GM12878 (cell line): ENCODE measurements at regions not wholly inside any gene's neighbourhood (a gene's known extent, or its start where the extent isn't known, plus 50 kb on each side); places are given as distances from the start of the nearest gene placed in this dataset.

Experiments used
- ATAC-seq: fragments of 200-7000 bp; cut with Tn5 transposase; 3 replicates; pipeline ENCODE4 v1.9.1; 2020; ENCODE audit warnings: mild to moderate bottlenecking, moderate library complexity
- BruUV-seq: library from RNA; stranded (reverse); fragments of 400-500 nt; replicated peaks from 2 replicates; lab custom pipeline; 2021; lab: Mats Ljungman, UMichigan
- CTCF ChIA-PET: fragments of 300-600 bp; sonication (Branson Sonifier 250); formaldehyde crosslinking; extraction: SDS; loops from one replicate; lab custom pipeline; 2021; ENCODE audit warnings: inconsistent platforms; lab: Yijun Ruan, JAX
- POLR2A ChIA-PET: fragments of 350-600 bp; formaldehyde crosslinking; extraction: SDS; loops from one replicate; lab custom pipeline; 2021; ENCODE audit warnings: inconsistent platforms; lab: Charles Lee
- RAD21 ChIA-PET: fragments of 300-600 bp; sonication (Branson Sonifier 250); formaldehyde crosslinking; loops from one replicate; lab custom pipeline; 2023; ENCODE audit warnings: antibody characterized with exemption; ENCODE audit not compliant: unreplicated experiment; lab: Charles Lee
- SMC1A ChIA-PET: fragments of 300-600 bp; sonication (Branson Sonifier 250); formaldehyde crosslinking; loops from one replicate; lab custom pipeline; 2023; ENCODE audit not compliant: unreplicated experiment, uncharacterized antibody; lab: Charles Lee
- DNase-seq: peaks from one replicate; pipeline ENCODE4 v3.0.0-alpha.2; 2011; ENCODE audit warnings: low read depth, low spot score
- FAIRE-seq: peaks from 3 replicates; lab custom pipeline; 2011; peaks lifted over from hg19 to GRCh38; lab: Jason Lieb, UNC
- H2AFZ ChIP-seq: 2 replicates; pipeline ENCODE4 v1.6.0; 2011; ENCODE audit warnings: low read depth, low read length, control low read depth; ENCODE audit not compliant: control insufficient read depth
- H3K27ac ChIP-seq: 2 replicates; pipeline ENCODE4 v1.5.1; 2011; ENCODE audit warnings: control low read depth; ENCODE audit not compliant: control insufficient read depth, insufficient read depth
- H3K27me3 ChIP-seq, 2 experiments: replicated peaks in 1 of 2; 2 replicates each; pipeline versions ENCODE4 v1.6.0 to v1.6.1; 2011; ENCODE audit warnings: low read length in 1 of 2; ENCODE audit not compliant: control insufficient read depth in 2 of 2, insufficient read depth in 2 of 2
- H3K36me3 ChIP-seq, 2 experiments: 2 replicates each; pipeline ENCODE4 v1.5.1; 2011; ENCODE audit warnings: low read length in 1 of 2; ENCODE audit not compliant: control insufficient read depth in 2 of 2, insufficient read depth in 2 of 2
- H3K4me1 ChIP-seq: 2 replicates; pipeline ENCODE4 v1.6.1; 2011; ENCODE audit warnings: mild to moderate bottlenecking, low read length, moderate library complexity, mixed read lengths; ENCODE audit not compliant: control insufficient read depth, insufficient read depth
- H3K4me2 ChIP-seq: 2 replicates; pipeline ENCODE4 v1.6.0; 2011; ENCODE audit warnings: control low read depth; ENCODE audit not compliant: control insufficient read depth, insufficient read depth
- H3K4me3 ChIP-seq: fragments of 200-600 bp; sonication (generic); 2 replicates; pipeline ENCODE4 v1.5.1; 2016
- H3K79me2 ChIP-seq: 2 replicates; pipeline ENCODE4 v1.6.0; 2011; ENCODE audit warnings: low read length; ENCODE audit not compliant: control insufficient read depth, insufficient read depth
- H3K9ac ChIP-seq: 2 replicates; pipeline ENCODE4 v1.8.0; 2011; ENCODE audit warnings: low read length, control low read depth, mixed read lengths; ENCODE audit not compliant: control insufficient read depth, insufficient read depth
- H3K9me3 ChIP-seq: replicated peaks from 3 replicates; pipeline ENCODE4 v1.5.1; 2011; ENCODE audit warnings: mild to moderate bottlenecking, low read length; ENCODE audit not compliant: control insufficient read depth, insufficient read depth
- H4K20me1 ChIP-seq: 2 replicates; pipeline ENCODE4 v1.6.0; 2011; ENCODE audit not compliant: control insufficient read depth, insufficient read depth
- BACH1 ChIP-seq: fragments of 450-650 bp; IDR thresholded peaks from 2 replicates; pipeline ENCODE4 v1.6.1; 2017; ENCODE audit warnings: mild to moderate bottlenecking, borderline replicate concordance
- BMI1 ChIP-seq: fragments of 450-650 bp; IDR thresholded peaks from 2 replicates; pipeline ENCODE4 v1.6.1; 2016; ENCODE audit warnings: mild to moderate bottlenecking, moderate library complexity, borderline replicate concordance
- BRCA1 ChIP-seq: IDR thresholded peaks from 2 replicates; pipeline ENCODE4 v1.6.1; 2011; ENCODE audit warnings: low read depth, low read length, improper control_type of control experiment
- CBX5 ChIP-seq: sonication (generic); IDR thresholded peaks from 2 replicates; pipeline ENCODE4 v1.6.1; 2016; ENCODE audit warnings: low read depth, moderate library complexity, mild to moderate bottlenecking, inconsistent platforms
- CHD2 ChIP-seq: IDR thresholded peaks from 2 replicates; pipeline ENCODE4 v1.6.1; 2011; ENCODE audit warnings: low read depth, low read length, improper control_type of control experiment, borderline replicate concordance
- EP300 ChIP-seq, 2 experiments: fragments of 150-350 bp in 1 of 2; IDR thresholded peaks; 2 replicates each; pipeline ENCODE4 v1.6.1; 2011 to 2012; ENCODE audit warnings: low read depth in 2 of 2, low read length in 2 of 2, borderline replicate concordance in 1 of 2, improper control_type of control experiment in 1 of 2, inconsistent platforms in 1 of 2; ENCODE audit not compliant: control insufficient read depth in 1 of 2
- KDM1A ChIP-seq: fragments of 200-600 bp; sonication (generic); IDR thresholded peaks from 2 replicates; pipeline ENCODE4 v1.6.1; 2016; ENCODE audit warnings: borderline replicate concordance
- MXI1 ChIP-seq: fragments of 150-350 bp; IDR thresholded peaks from 2 replicates; pipeline ENCODE4 v1.6.1; 2011; ENCODE audit warnings: low read depth, mild to moderate bottlenecking, inconsistent platforms, low read length, improper control_type of control experiment
- NR2C1 ChIP-seq: fragments of 450-650 bp; IDR thresholded peaks from 2 replicates; pipeline ENCODE4 v1.6.1; 2017; ENCODE audit warnings: antibody characterized with exemption, mild to moderate bottlenecking, moderate library complexity
- NR2C2 ChIP-seq: IDR thresholded peaks from 2 replicates; pipeline ENCODE4 v1.6.1; 2011; ENCODE audit warnings: borderline replicate concordance, low read depth; ENCODE audit not compliant: control insufficient read depth, insufficient read length
- POLR2A ChIP-seq: IDR thresholded peaks from 2 replicates; pipeline ENCODE4 v1.6.1; 2011; ENCODE audit warnings: low read depth, mild to moderate bottlenecking, low read length
- POU2F2 ChIP-seq: IDR thresholded peaks from 3 replicates; pipeline ENCODE4 v1.6.1; 2011; ENCODE audit warnings: low read depth, mild to moderate bottlenecking, low read length, borderline replicate concordance
- RBBP5 ChIP-seq: fragments of 200-600 bp; sonication (generic); conservative IDR thresholded peaks from 2 replicates; pipeline ENCODE4 v1.6.1; 2016
- SMAD5 ChIP-seq: IDR thresholded peaks from 2 replicates; pipeline ENCODE4 v1.6.1; 2016; ENCODE audit warnings: antibody characterized with exemption, low read depth
- TCF12 ChIP-seq: IDR thresholded peaks from 2 replicates; pipeline ENCODE4 v1.6.1; 2011; ENCODE audit warnings: low read depth, mild to moderate bottlenecking, low read length
- ZBTB11 ChIP-seq: fragments of 450-650 bp; formaldehyde crosslinking; IDR thresholded peaks from 2 replicates; pipeline ENCODE4 v1.5.0; 2022; ENCODE audit warnings: mild to moderate bottlenecking, missing genetic modification characterization
- WGBS: methylation state at CpG from one replicate; pipeline ENCODE4 v1.1.6; 2016; ENCODE audit warnings: low lambda C conversion rate; ENCODE audit not compliant: insufficient replicate concordance, insufficient coverage; ENCODE audit errors: missing lambda C conversion rate; 5-methylcytosine and 5-hydroxymethylcytosine counted together
- in situ Hi-C: fragments of 300-500 bp; cut with MboI; formaldehyde crosslinking; loops from 9 replicates; pipeline ENCODE4 v1.14.3; 2018; ENCODE audit warnings: mixed read lengths
- intact Hi-C: fragments of 100-400 bp; cut with micrococcal nuclease; formaldehyde crosslinking; loops from one replicate; pipeline ENCODE4 v1.14.2; 2022; ENCODE audit not compliant: unreplicated experiment
- TF ChIP-seq, protein P1 (sequence below): IDR thresholded peaks from 2 replicates; pipeline ENCODE4 v1.6.1; 2011; ENCODE audit warnings: borderline replicate concordance, low read depth, mild to moderate bottlenecking, moderate library complexity, mixed read lengths, low read length; ENCODE audit not compliant: insufficient read depth; ENCODE audit errors: extremely low read length
- TF ChIP-seq, protein P2 (sequence below): IDR thresholded peaks from 2 replicates; pipeline ENCODE4 v1.6.1; 2011; ENCODE audit warnings: mild to moderate bottlenecking, low read depth, low read length, moderate library complexity; ENCODE audit not compliant: insufficient replicate concordance

DNA sequence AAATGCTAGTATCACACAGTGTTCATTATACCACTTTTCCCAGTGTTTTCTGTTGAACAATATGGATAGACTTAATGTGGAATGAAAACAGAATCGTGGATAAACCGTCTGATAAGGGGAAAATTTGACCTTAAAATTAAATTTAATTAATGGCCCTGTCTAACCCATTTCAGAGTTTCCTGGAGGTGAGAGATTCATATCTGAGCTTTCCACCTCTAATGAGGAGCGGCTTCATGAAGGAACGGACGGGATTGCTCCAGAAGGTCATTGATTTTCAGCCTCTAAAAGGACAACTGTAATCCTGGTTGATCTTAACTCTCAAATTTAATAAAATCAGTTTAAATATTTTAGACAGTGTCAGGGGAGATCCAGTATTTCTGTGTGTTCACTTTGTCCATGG is 874.9 kb downstream of the GRID1 start:
- no peak for DNase-seq
- no peaks in the 10 kb centered on the region for H3K27me3 ChIP-seq
- no peaks in the 10 kb centered on the region for H3K36me3 ChIP-seq
- no peak overlapping the region for H2AFZ ChIP-seq
- H3K79me2 ChIP-seq, result no peaks in the 10 kb centered on the region
- intact Hi-C loops, result no loop called here
- in situ Hi-C loops, result no loop called here
- no peak for FAIRE-seq
- no peak overlapping the region for H3K9ac ChIP-seq
- 18% methylated on average over 5 of the region's 5 CpGs for WGBS
- BruUV-seq, result no TSS peak
- CTCF ChIA-PET, result no interaction called here
- no peaks in the 10 kb centered on the region for H3K4me1 ChIP-seq
- ATAC-seq, result no peak
- TF ChIP-seq BRCA1, result no peak
- TF ChIP-seq KDM1A, result no peak
- TF ChIP-seq POU2F2, result no peak
- no peak for TF ChIP-seq NR2C2
- TF ChIP-seq ZBTB11, result no peak
- TF ChIP-seq CHD2, result no peak
- no peak for TF ChIP-seq NR2C1
- no peak for TF ChIP-seq RBBP5
- TF ChIP-seq CBX5, result no peak
- no peak for TF ChIP-seq MXI1
- no peak for TF ChIP-seq EP300 (IDR thresholded peaks at IDR 0.05; ENCODE audit: borderline replicate concordance in 1 of 2, control insufficient read depth in 1 of 2, low read depth in 2 of 2, low read length in 2 of 2)
- TF ChIP-seq, protein P1, sequence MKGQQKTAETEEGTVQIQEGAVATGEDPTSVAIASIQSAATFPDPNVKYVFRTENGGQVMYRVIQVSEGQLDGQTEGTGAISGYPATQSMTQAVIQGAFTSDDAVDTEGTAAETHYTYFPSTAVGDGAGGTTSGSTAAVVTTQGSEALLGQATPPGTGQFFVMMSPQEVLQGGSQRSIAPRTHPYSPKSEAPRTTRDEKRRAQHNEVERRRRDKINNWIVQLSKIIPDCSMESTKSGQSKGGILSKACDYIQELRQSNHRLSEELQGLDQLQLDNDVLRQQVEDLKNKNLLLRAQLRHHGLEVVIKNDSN, result no peak
- no peak for TF ChIP-seq POLR2A
- TF ChIP-seq TCF12, result no peak
- no peak for TF ChIP-seq BMI1
- TF ChIP-seq, protein P2, sequence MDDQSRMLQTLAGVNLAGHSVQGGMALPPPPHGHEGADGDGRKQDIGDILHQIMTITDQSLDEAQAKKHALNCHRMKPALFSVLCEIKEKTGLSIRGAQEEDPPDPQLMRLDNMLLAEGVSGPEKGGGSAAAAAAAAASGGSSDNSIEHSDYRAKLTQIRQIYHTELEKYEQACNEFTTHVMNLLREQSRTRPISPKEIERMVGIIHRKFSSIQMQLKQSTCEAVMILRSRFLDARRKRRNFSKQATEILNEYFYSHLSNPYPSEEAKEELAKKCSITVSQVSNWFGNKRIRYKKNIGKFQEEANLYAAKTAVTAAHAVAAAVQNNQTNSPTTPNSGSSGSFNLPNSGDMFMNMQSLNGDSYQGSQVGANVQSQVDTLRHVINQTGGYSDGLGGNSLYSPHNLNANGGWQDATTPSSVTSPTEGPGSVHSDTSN, result no peak
- no peak for TF ChIP-seq SMAD5
- TF ChIP-seq BACH1, result no peak
- TF ChIP-seq, all 136 proteins: peak for 0
- RAD21 ChIA-PET, result no interaction called here
- H4K20me1 ChIP-seq, result no peaks in the 10 kb centered on the region
- H3K27ac ChIP-seq, result no peak overlapping the region
- POLR2A ChIA-PET, result no interaction called here
- no peaks in the 10 kb centered on the region for H3K9me3 ChIP-seq
- no peak overlapping the region for H3K4me3 ChIP-seq
- no peak overlapping the region for H3K4me2 ChIP-seq
- SMC1A ChIA-PET, result no interaction called here
